SH-SY5Y (cell line): ENCODE measurements at regions not wholly inside any gene's neighbourhood (a gene's known extent, or its start where the extent isn't known, plus 50 kb on each side); places are given as distances from the start of the nearest gene placed in this dataset.

Experiments
- GATA2 ChIP-seq: IDR thresholded peaks from 2 replicates; pipeline ENCODE4 v1.6.1; 2011; ENCODE audit warnings: mild to moderate bottlenecking, low read depth, low read length
- GATA3 ChIP-seq: IDR thresholded peaks from 2 replicates; pipeline ENCODE4 v1.6.1; 2011; ENCODE audit warnings: low read depth, mild to moderate bottlenecking, low read length, moderate library complexity

GRCh38 chr9:105887679-105888078 lies 193.3 kb downstream of the TMEM38B start:
- TF ChIP-seq GATA2 (no peak), GATA3 (no peak)
